ENCODE measurements at regions not wholly inside any gene's neighbourhood (a gene's known extent, or its start where the extent isn't known, plus 50 kb on each side); places are given as distances from the start of the nearest gene placed in this dataset.

GRCh38 chr17:6276711-6277110 lies 158.2 kb downstream of the AIPL1 start:
- no peak for TF ChIP-seq CTCF (IDR thresholded peaks at IDR 0.05; ENCODE audit: low read length, missing control alignments)
- no peak for DNase-seq (ENCODE audit: low read depth)
- H3K4me3 ChIP-seq (replicated peaks; ENCODE audit: low read depth, low read length): no peak overlapping the region

GRCh38 chr17:6274310-6274709 lies 160.6 kb downstream of the AIPL1 start:
- no peak overlapping the region for H3K4me3 ChIP-seq (replicated peaks; ENCODE audit: low read depth, low read length)
- DNase-seq (ENCODE audit: low read depth): no peak
- no peak for TF ChIP-seq CTCF (IDR thresholded peaks at IDR 0.05; ENCODE audit: low read length, missing control alignments)

GRCh38 chr17:6269478-6269877 lies 165.4 kb downstream of the AIPL1 start:
- TF ChIP-seq CTCF (IDR thresholded peaks at IDR 0.05; ENCODE audit: low read length, missing control alignments): no peak
- peak; percentile 36 for DNase-seq (ENCODE audit: low read depth)
- no peak overlapping the region for H3K4me3 ChIP-seq (replicated peaks; ENCODE audit: low read depth, low read length)

- no peak for TF ChIP-seq CTCF (IDR thresholded peaks at IDR 0.05; ENCODE audit: low read length, missing control alignments)
- DNase-seq (ENCODE audit: low read depth): no peak
- H3K4me3 ChIP-seq (replicated peaks; ENCODE audit: low read depth, low read length): no peak overlapping the region
These were observed 173.5 kb downstream of the AIPL1 start for GRCh38 chr17:6261466-6261865.

GRCh38 chr17:6259899-6260298 lies 175.0 kb downstream of the AIPL1 start:
- H3K4me3 ChIP-seq (replicated peaks; ENCODE audit: low read depth, low read length): no peak overlapping the region
- no peak for DNase-seq (ENCODE audit: low read depth)
- TF ChIP-seq CTCF (IDR thresholded peaks at IDR 0.05; ENCODE audit: low read length, missing control alignments): no peak

GRCh38 chr17:6257336-6257735 lies 177.6 kb downstream of the AIPL1 start:
- peak; percentile 29 for DNase-seq (ENCODE audit: low read depth)
- no peak overlapping the region for H3K4me3 ChIP-seq (replicated peaks; ENCODE audit: low read depth, low read length)

More at GRCh38 chr17:6257336-6257735, 177.6 kb downstream of the AIPL1 start:
- no peak for TF ChIP-seq CTCF (IDR thresholded peaks at IDR 0.05; ENCODE audit: low read length, missing control alignments)
